Loucy (cell line): ENCODE measurements at regions not wholly inside any gene's neighbourhood (a gene's known extent, or its start where the extent isn't known, plus 50 kb on each side); places are given as distances from the start of the nearest gene placed in this dataset.

Experiments
- H2AFZ ChIP-seq: fragments of 200-600 bp; sonication (generic); 2 replicates; pipeline ENCODE4 v1.6.0; 2016; ENCODE audit warnings: antibody characterized with exemption, mild to moderate bottlenecking, low read length, moderate library complexity
- H3F3A ChIP-seq: fragments of 200-600 bp; 2 replicates; pipeline ENCODE4 v1.6.0; 2016; ENCODE audit warnings: antibody characterized with exemption, low read depth, mild to moderate bottlenecking
- H3K27me3 ChIP-seq: fragments of 200-600 bp; sonication (generic); 2 replicates; pipeline ENCODE4 v1.6.1; 2014; ENCODE audit warnings: low read length, mild to moderate bottlenecking; ENCODE audit not compliant: insufficient read depth, poor library complexity, severe bottlenecking
- H3K36me3 ChIP-seq: fragments of 200-600 bp; sonication (generic); 2 replicates; pipeline ENCODE4 v1.6.1; 2016; ENCODE audit warnings: low read length; ENCODE audit not compliant: insufficient read depth
- H3K4me1 ChIP-seq: fragments of 200-600 bp; sonication (generic); 2 replicates; pipeline ENCODE4 v1.5.1; 2014; ENCODE audit warnings: low read length, mild to moderate bottlenecking; ENCODE audit not compliant: insufficient read depth, poor library complexity, severe bottlenecking
- H3K4me2 ChIP-seq: fragments of 200-600 bp; sonication (generic); 2 replicates; pipeline ENCODE4 v1.6.0; 2014; ENCODE audit warnings: antibody characterized with exemption, low read length, low read depth, mild to moderate bottlenecking; ENCODE audit not compliant: poor library complexity, severe bottlenecking
- H3K4me3 ChIP-seq: fragments of 200-600 bp; sonication (generic); 2 replicates; pipeline ENCODE4 v1.5.1; 2014; ENCODE audit warnings: low read length, mild to moderate bottlenecking, mixed read lengths; ENCODE audit not compliant: poor library complexity, severe bottlenecking
- H3K79me2 ChIP-seq: fragments of 200-600 bp; sonication (generic); 2 replicates; pipeline ENCODE4 v1.6.1; 2014; ENCODE audit warnings: low read length; ENCODE audit not compliant: insufficient read depth
- H3K9ac ChIP-seq: fragments of 200-600 bp; sonication (generic); 2 replicates; pipeline ENCODE4 v1.6.0; 2014; ENCODE audit warnings: mild to moderate bottlenecking, low read depth, low read length, moderate library complexity; ENCODE audit not compliant: poor library complexity, severe bottlenecking
- H3K9me2 ChIP-seq: fragments of 200-600 bp; sonication (generic); replicated peaks from 2 replicates; pipeline ENCODE4 v1.6.1; 2016; ENCODE audit warnings: low read depth, low read length, mixed read lengths
- H3K9me3 ChIP-seq: fragments of 200-600 bp; sonication (generic); 2 replicates; pipeline ENCODE4 v1.6.1; 2014; ENCODE audit warnings: mild to moderate bottlenecking, antibody characterized with exemption, low read length, low read depth; ENCODE audit not compliant: insufficient read depth
- H4K20me1 ChIP-seq: fragments of 200-600 bp; sonication (generic); 2 replicates; pipeline ENCODE4 v1.6.0; 2014; ENCODE audit warnings: antibody characterized with exemption, low read length, mild to moderate bottlenecking; ENCODE audit not compliant: insufficient read depth, poor library complexity, severe bottlenecking
- EZH2phosphoT487 ChIP-seq: fragments of 200-600 bp; IDR thresholded peaks from 2 replicates; pipeline ENCODE4 v1.6.1; 2018; ENCODE audit warnings: antibody characterized with exemption, mild to moderate bottlenecking, moderate library complexity, borderline replicate concordance
- TF ChIP-seq, protein P1 (sequence below): fragments of 200-600 bp; sonication (generic); conservative IDR thresholded peaks from 2 replicates; pipeline ENCODE4 v1.5.1; 2014; ENCODE audit warnings: mild to moderate bottlenecking, antibody characterized with exemption, low read length

GRCh38 chr10:90418869-90419652 is 438.8 kb downstream of the HTR7 start:
- Histone ChIP-seq H3K36me3 (no peaks in the 10 kb centered on the region), H3K4me2 (no peak overlapping the region), H3K9me2 (no peaks in the 10 kb centered on the region), H3K4me1 (no peaks in the 10 kb centered on the region), H3K79me2 (no peaks in the 10 kb centered on the region), H3K4me3 (no peak overlapping the region), H3K9me3 (no peaks in the 10 kb centered on the region), H3F3A (no peaks in the 10 kb centered on the region), H2AFZ (no peak overlapping the region), H3K27me3 (no peaks in the 10 kb centered on the region), H4K20me1 (no peaks in the 10 kb centered on the region), H3K9ac (no peak overlapping the region)
- TF ChIP-seq, protein P1, sequence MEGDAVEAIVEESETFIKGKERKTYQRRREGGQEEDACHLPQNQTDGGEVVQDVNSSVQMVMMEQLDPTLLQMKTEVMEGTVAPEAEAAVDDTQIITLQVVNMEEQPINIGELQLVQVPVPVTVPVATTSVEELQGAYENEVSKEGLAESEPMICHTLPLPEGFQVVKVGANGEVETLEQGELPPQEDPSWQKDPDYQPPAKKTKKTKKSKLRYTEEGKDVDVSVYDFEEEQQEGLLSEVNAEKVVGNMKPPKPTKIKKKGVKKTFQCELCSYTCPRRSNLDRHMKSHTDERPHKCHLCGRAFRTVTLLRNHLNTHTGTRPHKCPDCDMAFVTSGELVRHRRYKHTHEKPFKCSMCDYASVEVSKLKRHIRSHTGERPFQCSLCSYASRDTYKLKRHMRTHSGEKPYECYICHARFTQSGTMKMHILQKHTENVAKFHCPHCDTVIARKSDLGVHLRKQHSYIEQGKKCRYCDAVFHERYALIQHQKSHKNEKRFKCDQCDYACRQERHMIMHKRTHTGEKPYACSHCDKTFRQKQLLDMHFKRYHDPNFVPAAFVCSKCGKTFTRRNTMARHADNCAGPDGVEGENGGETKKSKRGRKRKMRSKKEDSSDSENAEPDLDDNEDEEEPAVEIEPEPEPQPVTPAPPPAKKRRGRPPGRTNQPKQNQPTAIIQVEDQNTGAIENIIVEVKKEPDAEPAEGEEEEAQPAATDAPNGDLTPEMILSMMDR, result no peak
- no peak for TF ChIP-seq EZH2phosphoT487

DNA sequence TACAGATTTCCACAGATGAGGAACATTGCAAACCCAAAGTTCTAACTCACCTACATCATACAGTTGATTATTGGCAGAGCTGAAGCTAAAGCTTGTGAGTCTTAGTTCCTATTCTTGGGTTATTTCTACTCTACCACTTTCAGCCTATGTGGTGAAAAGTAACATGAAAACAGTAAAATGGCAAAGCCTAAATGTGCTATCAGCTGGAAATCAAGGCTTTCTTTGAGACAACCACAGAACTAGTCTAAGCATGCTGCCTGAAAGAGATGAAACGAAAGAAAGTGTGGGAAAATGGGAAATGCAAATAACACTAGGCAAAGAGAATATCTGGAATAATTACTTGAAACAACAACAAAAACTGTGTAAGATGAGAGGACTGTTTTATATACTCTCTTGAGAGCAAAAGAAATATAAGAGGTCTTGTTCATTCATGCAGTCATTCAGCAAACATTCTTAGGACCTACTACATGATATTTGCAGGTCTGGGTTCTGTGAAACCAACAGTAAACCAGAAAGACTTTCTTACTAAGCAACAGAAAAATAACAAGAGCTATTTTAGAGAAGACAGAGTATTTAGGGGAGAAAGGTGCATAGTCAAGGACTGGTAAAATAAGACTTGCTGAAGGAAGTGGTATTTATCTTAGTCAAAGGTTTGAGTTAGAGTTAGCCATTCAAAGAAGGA is 437.1 kb downstream of the HTR7 start:
- TF ChIP-seq, protein P1, result no peak
- TF ChIP-seq EZH2phosphoT487, result no peak
- Histone ChIP-seq H3K79me2 (no peaks in the 10 kb centered on the region), H3K9ac (no peak overlapping the region), H3K9me3 (no peaks in the 10 kb centered on the region), H3K4me1 (no peaks in the 10 kb centered on the region), H3K27me3 (no peaks in the 10 kb centered on the region), H3F3A (no peaks in the 10 kb centered on the region), H3K4me3 (no peak overlapping the region), H4K20me1 (no peaks in the 10 kb centered on the region), H3K36me3 (no peaks in the 10 kb centered on the region), H2AFZ (no peak overlapping the region), H3K9me2 (no peaks in the 10 kb centered on the region), H3K4me2 (no peak overlapping the region)

GRCh38 chr10:90421874-90422273 is 436.0 kb downstream of the HTR7 start:
- H3K4me3 ChIP-seq, result no peak overlapping the region
- H3K79me2 ChIP-seq, result no peaks in the 10 kb centered on the region
- no peaks in the 10 kb centered on the region for H3K4me1 ChIP-seq
- H3K9me2 ChIP-seq, result no peaks in the 10 kb centered on the region
- H3F3A ChIP-seq, result no peaks in the 10 kb centered on the region
- H3K36me3 ChIP-seq, result no peaks in the 10 kb centered on the region
- H3K9me3 ChIP-seq, result no peaks in the 10 kb centered on the region
- H2AFZ ChIP-seq, result no peak overlapping the region
- no peak for TF ChIP-seq EZH2phosphoT487
- TF ChIP-seq, protein P1, result no peak
- no peak overlapping the region for H3K9ac ChIP-seq
- no peak overlapping the region for H3K4me2 ChIP-seq
- H4K20me1 ChIP-seq, result no peaks in the 10 kb centered on the region
- H3K27me3 ChIP-seq, result no peaks in the 10 kb centered on the region
